HG03175 (cell line): ENCODE measurements at regions not wholly inside any gene's neighbourhood (a gene's known extent, or its start where the extent isn't known, plus 50 kb on each side); places are given as distances from the start of the nearest gene placed in this dataset.

Experiments
- ATAC-seq: cut with Tn5 transposase; IDR thresholded peaks from one replicate; pipeline ENCODE4 v1.9.1; 2021; ENCODE audit warnings: mild to moderate bottlenecking, moderate library complexity; ENCODE audit not compliant: unreplicated experiment

GRCh38 chr5:89380635-89381034 is 497.7 kb upstream of the MEF2C start:
- ATAC-seq: no peak

GRCh38 chr5:89377767-89378455 is 494.9 kb upstream of the MEF2C start:
- no peak for ATAC-seq

GRCh38 chr5:89374818-89375521 is 492.0 kb upstream of the MEF2C start:
- ATAC-seq: no peak

- peak; percentile 43 for ATAC-seq
These were observed 491.3 kb upstream of the MEF2C start for GRCh38 chr5:89374144-89374784.

- no peak for ATAC-seq
These were observed 489.2 kb upstream of the MEF2C start for GRCh38 chr5:89372176-89372575.

- no peak for ATAC-seq
These were observed 488.7 kb upstream of the MEF2C start for GRCh38 chr5:89371646-89372045.

- ATAC-seq: no peak
These were observed 476.1 kb upstream of the MEF2C start for GRCh38 chr5:89359046-89359445.

GRCh38 chr5:89353837-89354551 is 471.0 kb upstream of the MEF2C start:
- ATAC-seq: peak; percentile 78

- ATAC-seq: no peak
These were observed 469.0 kb upstream of the MEF2C start for GRCh38 chr5:89351975-89352374.

GRCh38 chr5:89351222-89351621 is 468.2 kb upstream of the MEF2C start:
- no peak for ATAC-seq

GRCh38 chr5:89350684-89351083 is 467.7 kb upstream of the MEF2C start:
- ATAC-seq: no peak

- no peak for ATAC-seq
These were observed 466.4 kb upstream of the MEF2C start for GRCh38 chr5:89349246-89349980.

- no peak for ATAC-seq
These were observed 463.6 kb upstream of the MEF2C start for GRCh38 chr5:89346573-89346972.

GRCh38 chr5:89343666-89344065 is 460.7 kb upstream of the MEF2C start:
- peak; percentile 95 for ATAC-seq

GRCh38 chr5:89342106-89342876 is 459.3 kb upstream of the MEF2C start:
- ATAC-seq: no peak

GRCh38 chr5:89338935-89339334 is 456.0 kb upstream of the MEF2C start:
- ATAC-seq: no peak

GRCh38 chr5:89336111-89336510 is 453.1 kb upstream of the MEF2C start:
- no peak for ATAC-seq

- ATAC-seq: no peak
These were observed 447.2 kb upstream of the MEF2C start for GRCh38 chr5:89330140-89330539.

GRCh38 chr5:89327608-89328007 is 444.6 kb upstream of the MEF2C start:
- no peak for ATAC-seq

GRCh38 chr5:89324990-89325389 is 442.0 kb upstream of the MEF2C start:
- ATAC-seq: no peak
